ENCODE measurements at regions not wholly inside any gene's neighbourhood (a gene's known extent, or its start where the extent isn't known, plus 50 kb on each side); places are given as distances from the start of the nearest gene placed in this dataset.
A peak's percentile ranks its signal among the peaks of the same experiment; 100 is the strongest.

DNA sequence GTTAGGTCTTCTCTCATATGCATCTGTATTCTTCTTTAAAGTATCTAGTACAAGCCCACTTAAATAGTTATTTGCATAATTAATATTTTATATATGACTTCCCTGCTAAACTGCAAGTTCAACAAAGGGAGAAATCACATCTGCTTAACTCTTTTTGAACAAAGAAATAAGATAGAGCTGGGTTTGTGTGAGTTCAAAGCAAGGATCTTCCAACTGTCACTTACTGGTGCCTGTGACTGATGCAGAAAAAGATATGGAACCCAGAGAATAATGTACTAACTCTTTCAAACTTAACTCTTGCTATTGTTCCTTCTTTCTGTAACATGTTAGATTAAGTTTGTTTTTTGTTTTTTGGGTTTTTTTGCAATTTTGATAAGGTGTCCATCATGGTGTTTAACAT, 71.3 kb upstream of the SP4 start:
- Histone ChIP-seq H3K4me1 (ENCODE audit: insufficient read depth, low read length) (peaks cover 57% of the 10 kb centered on the region), H3K27ac (ENCODE audit: low read depth in 1 of 2, low read length in 2 of 2) (peak overlapping the region in 1 of 2 donors; percentile 37), H3K36me3 (ENCODE audit: insufficient read depth, low read length) (no peaks in the 10 kb centered on the region), H3K9me3 (ENCODE audit: control insufficient read depth in 1 of 2, insufficient read depth in 1 of 2, low read length in 2 of 2) (no peaks in the 10 kb centered on the region), H3K4me3 (ENCODE audit: low read length) (no peak overlapping the region), H3K27me3 (ENCODE audit: control insufficient read depth in 1 of 2, insufficient read depth in 2 of 2, low read length in 2 of 2) (no peaks in the 10 kb centered on the region)
- CTCF ChIA-PET, result interaction anchor here (1.0 kb wide), 1 partner anchor 18 kb away, joined by 3 read pairs; no protein-coding TSS in a partner anchor
- ATAC-seq (ENCODE audit: poor library complexity) (no peak), DNase-seq (no peak)
- POLR2A ChIA-PET, result interaction anchor here (1.5 to 1.7 kb wide), 3 partner anchors 8 to 71 kb away, joined by 5 to 9 read pairs (median 6); partner anchors contain the start of gene SP4
- H3K4me3 Mint-ChIP-seq, result no peak overlapping the region
- peak overlapping the region; percentile 75 for H3K27ac Mint-ChIP-seq
- no peaks in the 10 kb centered on the region for H3K9me3 Mint-ChIP-seq
- no peaks in the 10 kb centered on the region for H3K27me3 Mint-ChIP-seq
- H3K4me1 Mint-ChIP-seq (ENCODE audit: low read depth), result peaks cover 86% of the 10 kb centered on the region
- intact Hi-C loops (cut with DNase I, micrococcal nuclease), result no loop called here
- no peak for TF ChIP-seq CTCF (IDR thresholded peaks at IDR 0.05)
- no peaks in the 10 kb centered on the region for H3K36me3 Mint-ChIP-seq (ENCODE audit: low read depth)

GRCh38 chr7:21357151-21358097, 70.5 kb upstream of the SP4 start:
- Histone ChIP-seq H3K27ac (ENCODE audit: low read depth in 1 of 2, low read length in 2 of 2) (peak overlapping the region in 1 of 2 donors; percentile 3), H3K4me3 (ENCODE audit: low read length) (no peak overlapping the region), H3K27me3 (ENCODE audit: control insufficient read depth in 1 of 2, insufficient read depth in 2 of 2, low read length in 2 of 2) (no peaks in the 10 kb centered on the region), H3K36me3 (ENCODE audit: insufficient read depth, low read length) (no peaks in the 10 kb centered on the region), H3K4me1 (ENCODE audit: insufficient read depth, low read length) (peaks cover 55% of the 10 kb centered on the region), H3K9me3 (ENCODE audit: control insufficient read depth in 1 of 2, insufficient read depth in 1 of 2, low read length in 2 of 2) (no peaks in the 10 kb centered on the region)
- DNase-seq (no peak), ATAC-seq (ENCODE audit: poor library complexity) (no peak)
- no peak overlapping the region for H3K4me3 Mint-ChIP-seq
- CTCF ChIA-PET, result no interaction called here
- H3K36me3 Mint-ChIP-seq (ENCODE audit: low read depth), result no peaks in the 10 kb centered on the region
- no peak for TF ChIP-seq CTCF (IDR thresholded peaks at IDR 0.05)
- intact Hi-C loops (cut with DNase I, micrococcal nuclease), result no loop called here
- H3K27ac Mint-ChIP-seq, result peak overlapping the region; percentile 75
- no peaks in the 10 kb centered on the region for H3K9me3 Mint-ChIP-seq
- POLR2A ChIA-PET, result interaction anchor here (2.5 kb wide), 1 partner anchor 70 kb away, joined by 12 read pairs; the partner anchor contains the start of gene SP4
- no peaks in the 10 kb centered on the region for H3K27me3 Mint-ChIP-seq
- peaks cover 86% of the 10 kb centered on the region for H3K4me1 Mint-ChIP-seq (ENCODE audit: low read depth)

- no peaks in the 10 kb centered on the region for H3K36me3 ChIP-seq (ENCODE audit: insufficient read depth, low read length)
- H3K27me3 ChIP-seq (ENCODE audit: control insufficient read depth in 1 of 2, insufficient read depth in 2 of 2, low read length in 2 of 2), result no peaks in the 10 kb centered on the region
- H3K27ac ChIP-seq (ENCODE audit: low read depth in 1 of 2, low read length in 2 of 2), result no peak overlapping the region
- Mint-ChIP-seq H3K36me3 (ENCODE audit: low read depth) (no peaks in the 10 kb centered on the region), H3K4me1 (ENCODE audit: low read depth) (peaks cover 73% of the 10 kb centered on the region), H3K9me3 (no peaks in the 10 kb centered on the region), H3K4me3 (no peak overlapping the region), H3K27ac (no peak overlapping the region), H3K27me3 (no peaks in the 10 kb centered on the region)
- DNase-seq (peak in 1 of 14 experiments; percentile 32), ATAC-seq (ENCODE audit: poor library complexity) (no peak)
- no peak overlapping the region for H3K4me3 ChIP-seq (ENCODE audit: low read length)
- ChIA-PET CTCF (no interaction called here), POLR2A (interaction anchor here (0.6 to 2.5 kb wide), 2 partner anchors 69 to 1748 kb away, joined by 3 to 12 read pairs; partner anchors contain the start of gene SP4)
- TF ChIP-seq CTCF (IDR thresholded peaks at IDR 0.05), result no peak
- H3K4me1 ChIP-seq (ENCODE audit: insufficient read depth, low read length), result peaks cover 49% of the 10 kb centered on the region
- no peaks in the 10 kb centered on the region for H3K9me3 ChIP-seq (ENCODE audit: control insufficient read depth in 1 of 2, insufficient read depth in 1 of 2, low read length in 2 of 2)
- intact Hi-C loops (cut with DNase I, micrococcal nuclease), result no loop called here
Measured at GRCh38 chr7:21358648-21359047, 69.2 kb upstream of the SP4 start.
